ENCODE measurements at regions not wholly inside any gene's neighbourhood (a gene's known extent, or its start where the extent isn't known, plus 50 kb on each side); places are given as distances from the start of the nearest gene placed in this dataset.
"Not testable (repeated sequence)": the region's sequence is repeated elsewhere in the genome, so short reads cannot be mapped to it uniquely, and the experiment has no call there.

GRCh38 chr6:27531772-27532459 is 59.0 kb upstream of the ZNF184 start:
- no peak for DNase-seq

DNA sequence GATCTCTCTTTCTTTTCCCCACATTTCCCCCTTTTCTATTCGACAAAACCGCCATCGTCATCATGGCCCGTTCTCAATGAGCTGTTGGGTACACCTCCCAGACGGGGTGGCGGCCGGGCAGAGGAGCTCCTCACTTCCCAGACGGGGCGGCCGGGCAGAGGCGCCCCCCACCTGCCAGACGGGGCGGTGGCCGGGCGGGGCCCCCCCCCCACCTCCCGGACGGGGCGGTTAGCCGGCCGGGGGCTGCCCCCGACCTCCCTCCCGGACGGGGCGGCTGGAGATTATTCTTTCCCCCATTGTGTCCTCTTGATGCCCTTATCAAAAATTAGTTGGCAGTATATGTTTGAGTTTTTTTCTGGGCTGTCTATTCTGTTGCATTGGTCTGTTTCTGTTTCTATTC is 56.9 kb upstream of the ZNF184 start:
- DNase-seq = not testable (repeated sequence)

GRCh38 chr6:27528714-27529113 is 55.8 kb upstream of the ZNF184 start:
- DNase-seq = no peak
